ENCODE measurements at regions not wholly inside any gene's neighbourhood (a gene's known extent, or its start where the extent isn't known, plus 50 kb on each side); places are given as distances from the start of the nearest gene placed in this dataset.

DNA sequence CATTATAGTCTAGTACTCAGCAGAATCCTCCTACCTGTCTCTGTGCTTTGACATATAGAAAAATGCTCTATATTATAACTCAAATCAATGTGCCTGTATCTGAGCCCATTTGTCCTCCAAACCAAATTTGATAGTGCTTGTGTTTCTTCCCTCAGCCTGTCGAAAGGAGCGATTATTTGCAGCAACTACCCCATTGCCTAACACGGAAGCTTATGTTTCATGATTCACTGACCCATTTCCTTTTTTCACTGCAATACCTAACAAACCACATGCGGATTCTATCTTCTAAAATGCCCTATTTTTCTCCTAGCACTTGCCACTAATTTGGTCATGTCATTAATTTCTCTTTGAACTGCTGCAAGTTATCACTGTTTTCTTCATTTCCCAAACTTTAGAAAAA is 1220.6 kb upstream of the CADM2 start:
- DNase-seq (ENCODE audit: low read depth): no peak

- DNase-seq (ENCODE audit: low read depth): no peak
These were observed 1218.3 kb upstream of the CADM2 start for GRCh38 chr3:83740504-83740903.

DNA sequence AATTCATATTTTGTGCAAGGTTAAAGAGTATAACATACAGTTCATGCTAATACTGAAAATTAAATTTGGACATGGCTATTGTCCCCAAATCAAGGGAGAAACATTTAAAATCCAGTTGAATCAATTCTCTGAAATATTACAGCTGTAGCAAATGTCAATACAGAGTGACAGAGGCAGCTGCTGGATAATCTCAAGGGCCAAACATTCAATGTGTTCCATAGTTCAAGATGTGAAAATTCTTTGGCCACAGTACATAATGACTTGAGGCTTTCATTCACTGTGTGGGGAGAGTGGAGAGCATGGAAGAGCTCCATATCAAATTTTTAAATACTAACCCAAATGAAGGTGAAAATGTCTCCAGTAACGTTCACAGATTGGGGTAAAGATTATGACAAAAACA is 1192.8 kb upstream of the CADM2 start:
- no peak for DNase-seq (ENCODE audit: low read depth)

DNA sequence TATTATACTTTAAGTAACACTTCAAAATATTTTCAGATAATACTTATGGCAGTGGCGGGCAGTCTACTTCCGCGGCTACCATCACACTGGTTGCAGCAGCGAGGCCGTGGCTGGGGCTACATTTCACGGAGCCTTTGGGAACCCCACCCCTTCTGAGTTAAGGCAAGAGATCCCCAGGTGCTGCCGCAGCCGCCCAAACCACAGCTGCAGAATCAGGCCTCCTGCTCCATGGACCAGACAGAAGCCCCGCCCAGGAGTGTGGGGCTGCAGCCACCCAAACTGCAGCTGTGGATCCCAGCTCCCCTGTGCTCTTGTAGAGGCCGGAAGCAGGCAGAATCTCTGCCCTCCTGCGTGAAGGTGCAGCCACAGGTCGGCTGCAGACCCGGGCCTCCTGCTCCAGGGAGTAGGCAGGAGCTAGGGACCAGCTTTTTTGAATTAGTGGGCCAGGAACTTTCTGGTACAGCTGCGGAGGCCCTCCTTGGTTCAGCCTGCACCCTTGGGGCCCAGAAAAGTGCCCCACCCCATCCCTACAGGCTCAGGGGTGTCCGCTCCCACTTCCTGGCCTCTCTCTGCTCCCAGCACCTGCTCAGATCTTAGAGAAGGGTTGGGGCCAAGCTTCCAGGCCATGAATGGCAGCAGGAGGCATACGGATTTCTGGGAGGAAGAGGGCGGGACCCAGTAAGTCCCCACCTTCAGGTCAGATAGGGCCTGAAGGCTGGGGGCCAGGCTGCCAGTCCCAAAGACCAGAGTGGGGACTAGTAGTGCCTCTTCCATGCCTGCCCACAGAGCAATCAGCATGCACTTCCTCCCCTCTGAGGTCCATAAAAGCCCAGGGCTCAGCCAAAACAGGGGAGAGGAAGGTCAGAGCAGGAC is 1188.8 kb upstream of the CADM2 start:
- no peak for DNase-seq (ENCODE audit: low read depth)

DNA sequence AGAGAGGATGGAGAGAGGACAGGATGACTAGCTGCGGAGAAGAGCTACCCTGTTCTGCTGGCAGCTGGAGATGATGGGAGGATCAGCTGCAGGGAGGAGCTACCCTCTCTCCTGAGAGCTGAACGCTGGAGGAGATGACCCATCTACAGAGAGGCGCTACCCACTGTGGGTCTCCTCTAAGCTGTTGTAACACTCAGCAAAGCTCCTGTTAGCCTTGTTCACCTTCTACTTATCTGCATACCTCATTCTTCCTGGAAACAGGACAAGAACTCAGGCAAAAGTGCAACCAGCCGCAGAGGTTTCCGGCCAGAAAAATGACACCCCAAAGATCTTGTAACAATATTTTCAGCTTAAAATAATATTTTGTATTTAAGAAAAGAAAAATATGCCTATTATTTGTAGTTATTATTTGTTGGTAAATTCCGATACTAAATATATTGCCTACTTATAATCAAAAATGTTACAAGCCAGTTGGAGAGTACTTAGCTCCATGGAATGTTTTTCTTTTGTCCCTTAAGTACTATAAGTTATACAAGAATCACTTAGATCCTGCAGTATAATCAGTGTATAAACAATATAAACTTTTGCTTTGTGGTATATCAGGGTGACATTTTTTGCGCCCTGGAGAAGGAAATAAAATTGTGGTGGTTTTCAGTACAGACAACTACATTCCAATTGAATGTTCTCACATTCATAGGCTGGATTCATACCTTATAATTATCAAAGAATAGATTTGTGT is 1188.0 kb upstream of the CADM2 start:
- no peak for DNase-seq (ENCODE audit: low read depth)

DNA sequence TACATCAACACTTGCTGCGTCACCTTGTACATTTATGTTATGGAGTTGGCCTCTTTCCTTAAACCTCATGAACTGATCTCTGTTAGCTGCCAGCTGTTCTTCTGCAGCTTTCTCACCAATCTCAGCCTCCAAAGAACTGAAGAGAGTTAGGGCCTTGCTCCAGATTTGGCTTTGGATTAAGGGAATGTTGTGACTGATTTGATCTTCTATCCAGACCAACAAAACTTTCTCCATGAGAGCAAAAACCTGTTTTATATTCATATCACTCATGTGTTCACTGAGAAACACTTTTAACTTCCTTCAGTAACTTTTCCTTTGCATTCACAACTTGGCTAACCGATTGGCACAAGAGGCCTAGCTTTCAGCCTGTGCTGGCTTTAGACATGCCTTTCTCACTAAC is 1156.0 kb upstream of the CADM2 start:
- DNase-seq (ENCODE audit: low read depth): no peak

GRCh38 chr3:83807511-83807910 is 1151.3 kb upstream of the CADM2 start:
- DNase-seq (ENCODE audit: low read depth): no peak

DNA sequence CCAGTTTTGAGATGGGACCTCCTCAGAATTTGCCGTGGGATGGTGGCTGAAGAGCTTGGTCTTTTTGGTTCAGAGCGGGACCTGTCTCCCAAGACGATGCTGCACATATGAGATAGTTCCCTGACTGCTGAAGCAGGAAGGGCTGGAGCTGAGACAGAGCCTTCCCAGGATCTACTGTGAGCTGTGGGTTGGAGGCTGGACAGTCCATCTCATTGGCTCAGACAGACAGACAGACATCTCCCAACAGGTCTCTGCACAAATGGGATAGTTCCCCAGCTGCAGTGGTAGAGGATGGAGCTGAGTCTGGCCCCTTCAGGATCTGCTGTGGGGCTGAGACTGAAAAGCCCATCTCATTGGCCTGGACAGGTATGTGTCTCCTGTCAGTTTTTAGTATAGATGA is 1145.6 kb upstream of the CADM2 start:
- DNase-seq (ENCODE audit: low read depth): no peak

GRCh38 chr3:83816653-83817052 is 1142.1 kb upstream of the CADM2 start:
- no peak for DNase-seq (ENCODE audit: low read depth)

GRCh38 chr3:83821506-83821905 is 1137.3 kb upstream of the CADM2 start:
- no peak for DNase-seq (ENCODE audit: low read depth)

DNA sequence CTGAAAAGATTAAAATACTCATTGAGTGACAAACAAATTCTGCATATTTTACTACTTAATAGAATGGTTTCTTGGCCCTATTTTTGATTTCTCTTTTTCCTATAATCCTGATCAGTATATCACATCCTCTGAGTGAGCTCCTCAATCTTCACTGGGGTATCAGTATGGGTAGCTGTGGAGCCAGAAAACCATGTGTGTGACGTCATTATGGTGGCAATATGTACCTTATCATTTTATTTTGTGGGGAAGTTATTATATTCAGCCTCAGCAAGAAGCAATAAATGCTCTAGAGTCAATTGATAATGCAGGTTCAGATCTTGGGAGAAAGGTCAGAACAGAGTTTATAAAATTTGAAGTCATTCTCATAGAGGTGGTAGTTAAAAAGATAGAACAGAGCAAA is 1135.7 kb upstream of the CADM2 start:
- no peak for DNase-seq (ENCODE audit: low read depth)

- DNase-seq (ENCODE audit: low read depth): no peak
These were observed 1123.7 kb upstream of the CADM2 start for GRCh38 chr3:83835040-83835439.

DNA sequence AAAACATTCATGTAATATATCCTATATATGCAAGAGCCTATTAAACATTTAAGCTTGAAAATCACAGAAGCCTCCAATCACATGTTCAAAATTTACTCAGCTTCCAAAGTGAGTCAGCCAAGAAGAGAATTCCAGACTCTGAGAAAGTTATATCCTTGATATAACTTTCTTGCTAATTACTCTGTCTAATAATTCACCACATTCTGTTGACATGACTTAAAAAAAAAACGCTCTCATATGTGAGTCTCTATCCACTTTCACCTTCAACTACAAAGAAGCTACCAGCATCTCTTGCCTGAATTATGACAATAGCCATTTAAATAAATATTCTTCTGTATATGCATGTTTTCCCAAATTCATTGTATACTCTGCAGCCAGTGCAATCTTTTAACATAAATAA is 1116.3 kb upstream of the CADM2 start:
- DNase-seq (ENCODE audit: low read depth): no peak

DNA sequence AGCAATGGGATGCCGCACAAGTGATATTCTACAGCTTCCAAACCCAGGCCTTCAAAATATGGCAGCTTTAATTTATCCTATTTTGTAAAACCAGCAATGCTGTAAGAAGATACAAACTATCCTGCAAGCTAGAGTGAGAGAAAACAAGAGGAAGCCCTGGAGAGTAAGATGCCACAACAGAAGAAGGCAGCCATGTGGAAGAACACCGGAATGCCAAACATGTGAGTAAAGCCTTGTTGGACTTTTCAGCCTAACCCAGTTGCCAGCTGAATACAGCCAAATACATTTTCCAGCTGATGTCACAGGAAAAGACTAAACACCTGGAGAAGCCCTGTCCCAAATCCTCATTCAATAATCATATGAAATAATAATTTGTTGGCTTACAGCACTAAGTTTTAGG is 1115.1 kb upstream of the CADM2 start:
- peak; percentile 0 for DNase-seq (ENCODE audit: low read depth)

- no peak for DNase-seq (ENCODE audit: low read depth)
These were observed 1109.6 kb upstream of the CADM2 start for GRCh38 chr3:83849106-83849730.

- DNase-seq (ENCODE audit: low read depth): no peak
These were observed 1095.4 kb upstream of the CADM2 start for GRCh38 chr3:83863380-83863779.

DNA sequence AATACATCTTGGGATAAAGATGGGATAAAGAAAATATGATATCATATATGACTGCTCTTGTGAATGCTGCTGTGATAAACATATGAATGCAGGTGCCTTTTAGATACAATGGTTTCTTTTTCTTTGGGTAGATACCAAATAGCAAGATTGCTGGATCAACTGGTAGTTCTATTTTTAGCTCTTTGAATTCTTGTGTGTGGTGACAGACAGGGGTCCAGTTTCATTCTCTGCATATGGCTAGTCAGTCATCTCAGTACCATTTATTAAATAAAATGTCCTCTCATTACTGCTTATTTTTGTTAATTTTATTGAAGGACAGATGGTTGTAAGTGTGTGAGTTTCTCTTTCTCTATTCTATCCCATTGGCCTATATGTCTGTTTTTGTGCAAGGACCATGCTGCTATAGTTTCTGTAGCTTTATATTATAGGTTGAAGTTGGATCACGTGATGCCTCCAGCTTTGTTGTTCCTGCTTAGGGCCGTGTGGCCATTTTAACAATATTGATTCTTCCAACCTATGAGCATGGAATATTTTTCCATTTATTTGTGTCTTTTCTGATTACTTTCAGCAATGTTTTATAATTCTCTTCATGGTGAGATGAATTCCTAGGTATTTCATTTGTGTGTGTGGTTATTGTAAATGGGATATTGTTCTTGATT is 1089.8 kb upstream of the CADM2 start:
- DNase-seq (ENCODE audit: low read depth): no peak

DNA sequence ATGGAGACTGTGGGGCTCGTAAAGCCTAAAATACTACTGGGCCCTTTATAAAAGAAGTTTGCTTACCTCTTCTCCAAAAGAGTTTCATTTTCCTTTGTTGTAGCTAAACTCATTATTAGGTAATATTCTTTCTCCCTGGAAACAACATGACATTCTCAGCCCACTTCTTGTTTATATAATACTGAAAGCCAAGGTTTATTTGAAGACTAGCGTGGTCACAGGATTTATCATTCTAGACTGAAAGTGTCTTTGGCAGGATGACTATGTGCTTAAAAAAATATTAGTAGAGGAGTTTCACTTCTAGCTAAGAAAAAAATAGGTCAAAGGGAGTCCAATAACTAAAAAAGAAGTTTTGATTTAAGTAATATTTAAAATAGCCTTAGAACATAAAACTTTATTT is 1085.2 kb upstream of the CADM2 start:
- DNase-seq (ENCODE audit: low read depth): peak; percentile 0

GRCh38 chr3:83877910-83878309 is 1080.9 kb upstream of the CADM2 start:
- no peak for DNase-seq (ENCODE audit: low read depth)

DNA sequence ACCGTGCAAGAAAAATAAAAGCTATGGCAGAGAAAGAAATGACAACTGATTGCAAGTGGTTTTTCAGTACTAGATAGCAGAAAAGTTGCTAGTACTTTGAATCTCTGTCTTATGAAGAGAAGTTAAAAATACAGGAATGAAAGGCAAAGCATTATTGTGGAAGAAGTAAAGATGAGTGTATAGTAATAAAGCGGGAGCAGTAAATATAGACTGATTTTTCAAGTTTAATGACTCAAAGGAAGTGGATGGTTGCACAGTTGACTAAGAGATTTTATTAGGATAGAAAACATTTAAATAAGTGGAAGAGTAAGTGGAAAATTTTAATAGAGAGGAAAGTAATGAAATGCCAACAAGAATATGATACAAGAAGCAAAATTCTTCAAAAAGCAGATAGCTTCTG is 1076.1 kb upstream of the CADM2 start:
- no peak for DNase-seq (ENCODE audit: low read depth)

DNA sequence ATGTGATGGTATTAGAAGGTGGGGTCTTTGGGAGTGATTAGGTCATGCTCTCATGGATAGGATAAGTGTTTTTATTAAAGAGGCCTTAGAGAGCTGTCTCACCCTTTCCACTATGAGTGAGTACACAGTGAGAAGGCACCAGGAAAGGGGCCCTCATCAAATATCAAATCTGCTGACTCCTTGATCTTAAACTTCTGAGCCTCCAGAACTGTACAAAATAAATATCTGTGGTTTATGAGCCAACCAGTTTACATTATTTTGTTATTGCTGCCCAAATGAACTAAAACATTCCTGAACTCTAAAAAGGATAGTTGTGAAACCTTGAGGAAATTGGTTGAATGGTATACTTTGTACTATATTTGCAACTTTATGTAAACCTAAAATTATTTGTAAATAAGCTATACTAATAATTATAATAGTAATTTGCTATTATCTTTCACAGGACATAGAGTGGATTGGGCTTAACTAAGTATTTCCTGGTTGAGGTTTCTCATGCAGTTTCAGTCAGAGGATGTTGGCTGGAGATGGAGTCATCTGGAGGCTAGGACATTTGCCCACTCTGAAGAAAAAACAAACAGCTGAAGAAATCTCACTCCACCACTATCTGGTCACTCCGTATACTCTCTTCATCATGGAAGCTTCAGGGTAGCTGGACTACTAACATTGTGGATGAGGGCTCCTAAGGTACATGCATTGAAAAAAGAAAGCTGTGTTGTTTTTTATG is 1068.6 kb upstream of the CADM2 start:
- DNase-seq (ENCODE audit: low read depth): no peak

DNA sequence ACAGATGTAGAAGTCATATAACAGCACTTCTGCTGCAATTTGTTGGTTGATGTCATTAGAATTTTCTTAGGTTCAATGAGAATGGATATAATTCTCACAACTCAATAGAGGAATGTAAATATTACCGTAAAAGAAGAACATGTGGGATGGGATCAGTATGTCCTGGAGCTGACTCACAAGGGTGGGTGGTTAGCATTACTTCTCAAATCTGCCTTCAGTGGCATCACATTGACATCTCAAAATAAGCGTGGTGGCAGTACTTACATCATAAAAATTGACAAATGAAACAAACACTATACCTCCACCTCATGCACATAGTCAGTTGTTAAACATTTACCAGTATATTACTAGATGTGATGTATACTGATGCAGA is 1068.0 kb upstream of the CADM2 start:
- DNase-seq (ENCODE audit: low read depth): no peak
